ENCODE measurements at regions not wholly inside any gene's neighbourhood (a gene's known extent, or its start where the extent isn't known, plus 50 kb on each side); places are given as distances from the start of the nearest gene placed in this dataset.

- Histone ChIP-seq H3K79me2 (ENCODE audit: low read length) (no peaks in the 10 kb centered on the region), H3K4me2 (ENCODE audit: low read depth, low read length) (no peak overlapping the region), H3K4me1 (ENCODE audit: low read length) (no peaks in the 10 kb centered on the region), H2AFZ (ENCODE audit: low read length) (no peak overlapping the region), H3K9me2 (replicated peaks; ENCODE audit: insufficient read depth, low read length) (no peaks in the 10 kb centered on the region), H4K20me1 (ENCODE audit: insufficient read depth, low read length) (no peaks in the 10 kb centered on the region), H3F3A (ENCODE audit: insufficient read depth, low read length) (no peaks in the 10 kb centered on the region), H3K36me3 (replicated peaks; ENCODE audit: insufficient read depth, low read length) (no peaks in the 10 kb centered on the region), H3K9ac (ENCODE audit: low read length) (no peak overlapping the region), H3K9me3 (replicated peaks; ENCODE audit: insufficient read depth, low read length) (no peaks in the 10 kb centered on the region), H3K27me3 (replicated peaks; ENCODE audit: insufficient read depth, low read length) (no peaks in the 10 kb centered on the region), H3K27ac (ENCODE audit: low read length) (no peak overlapping the region), H3K4me3 (ENCODE audit: low read length) (no peak overlapping the region)
- TF ChIP-seq CTCF (IDR thresholded peaks at IDR 0.05; ENCODE audit: low read length), result no peak
- TF ChIP-seq EZH2phosphoT487 (IDR thresholded peaks at IDR 0.05; ENCODE audit: low read length), result no peak
- no peak for TF ChIP-seq EZH2 (optimal IDR thresholded peaks at IDR 0.05; ENCODE audit: low read depth, low read length)
- DNase-seq, result no peak
These were observed 150.0 kb downstream of the SPRY1 start for GRCh38 chr4:123546573-123547060.

GRCh38 chr4:123547216-123548165, 150.9 kb downstream of the SPRY1 start:
- H3K4me2 ChIP-seq (ENCODE audit: low read depth, low read length), result no peak overlapping the region
- no peak for DNase-seq
- no peak overlapping the region for H3K4me3 ChIP-seq (ENCODE audit: low read length)
- H3K4me1 ChIP-seq (ENCODE audit: low read length), result no peaks in the 10 kb centered on the region
- no peaks in the 10 kb centered on the region for H3K79me2 ChIP-seq (ENCODE audit: low read length)
- no peak overlapping the region for H3K9ac ChIP-seq (ENCODE audit: low read length)
- no peak overlapping the region for H3K27ac ChIP-seq (ENCODE audit: low read length)
- no peaks in the 10 kb centered on the region for H3K9me2 ChIP-seq (replicated peaks; ENCODE audit: insufficient read depth, low read length)
- H3F3A ChIP-seq (ENCODE audit: insufficient read depth, low read length), result no peaks in the 10 kb centered on the region
- no peaks in the 10 kb centered on the region for H4K20me1 ChIP-seq (ENCODE audit: insufficient read depth, low read length)
- H2AFZ ChIP-seq (ENCODE audit: low read length), result no peak overlapping the region
- no peak for TF ChIP-seq EZH2 (optimal IDR thresholded peaks at IDR 0.05; ENCODE audit: low read depth, low read length)
- TF ChIP-seq CTCF (IDR thresholded peaks at IDR 0.05; ENCODE audit: low read length), result no peak
- TF ChIP-seq EZH2phosphoT487 (IDR thresholded peaks at IDR 0.05; ENCODE audit: low read length), result no peak
- H3K27me3 ChIP-seq (replicated peaks; ENCODE audit: insufficient read depth, low read length), result no peaks in the 10 kb centered on the region
- no peaks in the 10 kb centered on the region for H3K9me3 ChIP-seq (replicated peaks; ENCODE audit: insufficient read depth, low read length)
- H3K36me3 ChIP-seq (replicated peaks; ENCODE audit: insufficient read depth, low read length), result no peaks in the 10 kb centered on the region

GRCh38 chr4:123553279-123553678, 156.7 kb downstream of the SPRY1 start:
- no peak for TF ChIP-seq EZH2phosphoT487 (IDR thresholded peaks at IDR 0.05; ENCODE audit: low read length)
- no peak for TF ChIP-seq EZH2 (optimal IDR thresholded peaks at IDR 0.05; ENCODE audit: low read depth, low read length)
- no peak overlapping the region for H3K4me2 ChIP-seq (ENCODE audit: low read depth, low read length)
- H2AFZ ChIP-seq (ENCODE audit: low read length), result no peak overlapping the region
- H3K27ac ChIP-seq (ENCODE audit: low read length), result no peak overlapping the region
- H3K4me1 ChIP-seq (ENCODE audit: low read length), result no peaks in the 10 kb centered on the region
- no peaks in the 10 kb centered on the region for H3K9me2 ChIP-seq (replicated peaks; ENCODE audit: insufficient read depth, low read length)
- H3K9me3 ChIP-seq (replicated peaks; ENCODE audit: insufficient read depth, low read length), result no peaks in the 10 kb centered on the region
- DNase-seq, result no peak
- no peaks in the 10 kb centered on the region for H4K20me1 ChIP-seq (ENCODE audit: insufficient read depth, low read length)
- no peaks in the 10 kb centered on the region for H3K27me3 ChIP-seq (replicated peaks; ENCODE audit: insufficient read depth, low read length)
- no peaks in the 10 kb centered on the region for H3K79me2 ChIP-seq (ENCODE audit: low read length)
- no peaks in the 10 kb centered on the region for H3F3A ChIP-seq (ENCODE audit: insufficient read depth, low read length)
- H3K4me3 ChIP-seq (ENCODE audit: low read length), result no peak overlapping the region
- no peak overlapping the region for H3K9ac ChIP-seq (ENCODE audit: low read length)
- no peaks in the 10 kb centered on the region for H3K36me3 ChIP-seq (replicated peaks; ENCODE audit: insufficient read depth, low read length)

Measured in MM.1S (cell line).